Suppressor macrophage treated with lipopolysaccharide for 1 hour (primary cell): ENCODE measurements at regions not wholly inside any gene's neighbourhood (a gene's known extent, or its start where the extent isn't known, plus 50 kb on each side); places are given as distances from the start of the nearest gene placed in this dataset.
"Not testable (repeated sequence)": the region's sequence is repeated elsewhere in the genome, so short reads cannot be mapped to it uniquely, and the experiment has no call there.

Experiments used
- DNase-seq, 3 donors: peaks; one replicate each; pipeline ENCODE4 v3.0.0-alpha.2; 2020 to 2022

DNA sequence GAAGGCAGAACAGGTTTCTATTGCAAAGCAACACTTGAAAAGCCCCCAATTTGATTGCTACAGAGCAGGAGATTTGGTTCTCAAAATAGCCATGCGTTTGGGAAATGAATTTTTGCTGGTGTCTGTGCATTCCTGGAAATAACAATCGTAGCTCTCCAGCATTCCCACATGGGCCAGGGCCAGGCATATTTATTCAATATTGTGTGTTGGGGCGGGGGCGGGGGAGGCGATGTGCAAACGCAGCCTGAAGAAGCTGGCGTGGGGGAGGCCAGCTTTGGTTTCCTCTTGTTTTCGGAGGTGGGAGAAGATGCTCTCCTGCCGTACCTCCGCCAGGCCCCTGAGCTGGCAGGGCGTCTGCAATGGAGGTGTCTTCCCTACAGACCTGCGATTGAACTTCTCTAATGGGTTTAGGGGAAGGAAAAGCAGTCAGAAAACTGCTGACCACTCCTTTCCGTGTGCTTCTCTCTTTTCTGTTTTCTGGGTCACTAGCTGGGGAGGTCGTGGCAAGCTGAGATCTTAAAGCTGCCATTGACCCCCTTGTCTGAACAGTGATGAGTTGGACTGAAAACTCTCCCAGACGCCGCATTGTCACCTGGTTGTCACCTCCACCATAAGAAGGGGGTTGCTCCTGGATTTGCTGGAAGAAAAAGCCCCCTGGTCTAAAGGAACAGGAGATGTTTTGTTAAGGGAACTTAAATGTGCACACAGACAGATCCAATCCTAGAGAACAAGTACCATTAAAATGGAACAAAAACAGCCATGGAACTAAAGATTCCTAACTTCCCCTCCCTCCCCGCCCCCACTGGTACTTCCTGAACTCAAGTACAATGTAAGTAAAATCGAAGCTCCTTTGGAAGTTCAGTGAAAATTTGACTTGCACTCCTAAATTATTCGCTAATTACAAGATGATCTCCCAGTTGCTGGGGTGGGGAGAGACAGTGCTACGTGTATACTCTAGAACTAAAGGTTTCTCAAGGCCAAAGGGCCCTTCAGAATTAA, 56.4 kb upstream of the HABP2 start:
- DNase-seq, result peak in 2 of 3 donors; percentile 48 to 56

DNA sequence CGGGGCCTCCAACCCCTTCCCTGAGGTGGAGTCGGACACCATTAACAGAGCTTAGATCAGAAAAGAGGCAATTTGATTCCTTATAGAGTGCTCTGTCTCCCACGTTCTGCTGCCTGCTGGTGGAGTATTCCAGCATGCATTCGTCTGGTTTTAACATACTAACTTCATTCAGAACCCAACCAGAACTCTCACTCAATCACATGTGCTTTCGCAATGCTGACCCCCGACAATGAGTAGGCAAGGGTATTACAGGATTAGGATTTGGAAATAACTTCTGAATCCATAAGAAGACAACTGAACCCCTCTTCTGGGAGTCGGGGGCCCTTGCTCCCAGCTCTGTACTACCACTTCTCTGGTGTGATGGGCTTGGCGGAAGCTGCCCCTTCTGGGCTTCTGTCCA, 55.7 kb upstream of the HABP2 start:
- DNase-seq, result peak in 2 of 3 donors; percentile 35 to 46

DNA sequence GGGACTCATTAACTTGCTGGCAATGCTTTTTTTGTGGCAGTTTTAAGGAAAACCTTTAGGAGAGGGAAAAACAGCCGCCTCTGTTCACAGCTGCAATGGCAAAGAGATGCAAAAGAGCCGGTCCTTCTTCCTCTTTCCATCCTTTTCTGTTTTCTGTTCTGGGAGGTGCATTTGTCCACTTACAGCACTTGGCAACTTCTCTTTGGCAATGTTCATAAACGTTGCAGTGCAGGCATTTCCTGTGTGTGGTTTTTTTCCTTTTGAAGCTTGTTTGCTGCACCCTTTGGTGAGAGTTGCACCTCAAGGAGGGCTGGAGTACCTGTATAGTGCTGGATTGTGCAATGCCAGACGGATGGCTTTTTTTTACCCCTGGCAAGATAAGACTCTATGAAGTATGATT, 53.9 kb upstream of the HABP2 start:
- peak in 1 of 3 donors; percentile 30 for DNase-seq

DNA sequence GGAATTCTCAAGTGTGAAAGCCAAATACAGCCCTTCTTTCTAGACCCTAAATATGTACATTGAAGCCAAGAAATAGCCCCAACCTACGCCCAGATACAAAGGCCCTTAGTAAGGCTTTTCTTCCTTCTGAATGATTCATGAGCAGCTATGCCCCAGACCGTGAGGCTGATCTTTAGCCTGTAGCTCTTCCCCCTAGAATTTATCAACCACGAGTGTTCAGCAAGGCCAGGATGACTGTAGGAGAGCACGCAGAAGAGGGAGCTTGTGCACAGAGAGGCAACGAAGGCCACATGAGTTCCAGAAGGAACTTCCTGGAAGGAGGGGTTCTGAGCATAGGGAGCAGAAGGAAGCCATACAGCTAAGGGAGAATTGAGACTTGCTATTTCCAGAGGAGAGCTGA, 53.0 kb upstream of the HABP2 start:
- DNase-seq, result peak; percentile 21 to 54 (median 52)

DNA sequence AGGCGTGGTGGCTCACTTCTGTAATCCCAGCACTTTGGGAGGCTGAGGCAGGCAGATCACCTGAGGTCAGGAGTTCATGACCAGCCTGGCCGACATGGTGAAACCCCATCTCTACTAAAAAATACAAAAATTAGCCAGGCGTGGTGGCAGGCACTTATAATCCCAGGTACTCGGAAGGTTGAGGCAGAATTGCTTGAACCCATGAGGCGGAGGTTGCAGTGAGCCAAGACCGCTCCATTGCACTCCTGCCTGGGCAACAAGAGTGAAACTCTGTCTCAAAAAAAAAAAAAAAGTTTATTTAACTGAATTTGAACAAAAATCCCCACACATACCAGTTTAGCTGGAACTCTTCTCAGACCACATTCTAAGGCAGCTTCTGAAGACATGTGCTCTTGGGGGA, 51.8 kb upstream of the HABP2 start:
- DNase-seq, result not testable (repeated sequence)
